H9 (cell line): ENCODE measurements at regions not wholly inside any gene's neighbourhood (a gene's known extent, or its start where the extent isn't known, plus 50 kb on each side); places are given as distances from the start of the nearest gene placed in this dataset.

ENCODE experiments used
- DNase-seq: peaks from one replicate; pipeline ENCODE4 v3.0.0-alpha.2; 2017
- H2AFZ ChIP-seq: one replicate; pipeline ENCODE4 v1.6.1; 2013; ENCODE audit warnings: mild to moderate bottlenecking, low read length, control low read depth, moderate library complexity
- H2AK5ac ChIP-seq: 2 replicates; pipeline ENCODE4 v1.6.1; 2013; ENCODE audit warnings: low read length, control low read depth, mixed read lengths; ENCODE audit not compliant: insufficient read length
- H2BK120ac ChIP-seq: one replicate; pipeline ENCODE4 v1.6.1; 2013; ENCODE audit warnings: low read depth, mild to moderate bottlenecking, low read length, control low read depth, inconsistent platforms; ENCODE audit not compliant: poor library complexity, severe bottlenecking
- H2BK12ac ChIP-seq: 2 replicates; pipeline ENCODE4 v1.6.1; 2013; ENCODE audit warnings: low read length, control low read depth, mixed read lengths, low read depth; ENCODE audit not compliant: insufficient read length
- H2BK15ac ChIP-seq: 2 replicates; pipeline ENCODE4 v1.6.1; 2013; ENCODE audit warnings: low read depth, low read length, control low read depth
- H2BK20ac ChIP-seq: one replicate; pipeline ENCODE4 v1.6.1; 2013; ENCODE audit warnings: low read depth, mild to moderate bottlenecking, low read length, control low read depth, inconsistent platforms; ENCODE audit not compliant: poor library complexity, severe bottlenecking
- H2BK5ac ChIP-seq: 2 replicates; pipeline ENCODE4 v1.6.1; 2013; ENCODE audit warnings: low read length, control low read depth, mixed read lengths; ENCODE audit not compliant: insufficient read length
- H3K14ac ChIP-seq: 2 replicates; pipeline ENCODE4 v1.6.1; 2013; ENCODE audit warnings: low read length, control low read depth; ENCODE audit not compliant: insufficient read depth
- H3K18ac ChIP-seq: 2 replicates; pipeline ENCODE4 v1.6.1; 2013; ENCODE audit warnings: low read depth, mild to moderate bottlenecking, mixed read lengths, low read length, control low read depth; ENCODE audit not compliant: insufficient read length
- H3K23ac ChIP-seq: 2 replicates; pipeline ENCODE4 v1.6.1; 2013; ENCODE audit warnings: low read length, control low read depth, mixed read lengths, low read depth; ENCODE audit not compliant: insufficient read length
- H3K23me2 ChIP-seq: 2 replicates; pipeline ENCODE4 v1.6.1; 2013; ENCODE audit warnings: low read depth, mild to moderate bottlenecking, mixed read lengths, low read length, control low read depth; ENCODE audit not compliant: insufficient read length, poor library complexity, severe bottlenecking
- H3K27ac ChIP-seq: 2 replicates; pipeline ENCODE4 v1.5.1; 2013; ENCODE audit warnings: low read length, control low read depth, mixed read lengths, low read depth; ENCODE audit not compliant: insufficient read length
- H3K27me3 ChIP-seq: 2 replicates; pipeline ENCODE4 v1.6.1; 2013; ENCODE audit warnings: low read length, control low read depth, inconsistent platforms; ENCODE audit not compliant: insufficient read depth
- H3K4ac ChIP-seq: 2 replicates; pipeline ENCODE4 v1.6.1; 2013; ENCODE audit warnings: low read depth, mild to moderate bottlenecking, control low read depth, inconsistent platforms, low read length, moderate library complexity
- H3K4me1 ChIP-seq: 2 replicates; pipeline ENCODE4 v1.6.1; 2013; ENCODE audit warnings: low read length, control low read depth, inconsistent platforms; ENCODE audit not compliant: insufficient read depth
- H3K4me2 ChIP-seq: 2 replicates; pipeline ENCODE4 v1.6.1; 2013; ENCODE audit warnings: low read length, control low read depth, mixed read lengths; ENCODE audit not compliant: insufficient read length, insufficient read depth
- H3K56ac ChIP-seq: 2 replicates; pipeline ENCODE4 v1.6.1; 2013; ENCODE audit warnings: low read depth, mild to moderate bottlenecking, mixed read lengths, low read length, control low read depth; ENCODE audit not compliant: insufficient read length
- H3K79me1 ChIP-seq: 2 replicates; pipeline ENCODE4 v1.6.1; 2013; ENCODE audit warnings: low read depth, mild to moderate bottlenecking, moderate library complexity, low read length, control low read depth, inconsistent platforms; ENCODE audit not compliant: insufficient read depth, poor library complexity, severe bottlenecking
- H3K79me2 ChIP-seq: 2 replicates; pipeline ENCODE4 v1.6.1; 2013; ENCODE audit warnings: low read length, control low read depth, inconsistent platforms; ENCODE audit not compliant: insufficient read depth
- H3K9ac ChIP-seq: 2 replicates; pipeline ENCODE4 v1.6.1; 2013; ENCODE audit warnings: low read length, control low read depth, mixed read lengths; ENCODE audit not compliant: insufficient read length; ENCODE audit errors: extremely low read depth
- H3K9me3 ChIP-seq: one replicate; pipeline ENCODE4 v1.6.1; 2013; ENCODE audit warnings: low read depth, low read length, inconsistent platforms; ENCODE audit not compliant: control insufficient read depth
- H3T11ph ChIP-seq: one replicate; pipeline ENCODE4 v1.6.1; 2013; ENCODE audit warnings: mild to moderate bottlenecking, low read length, control low read depth, inconsistent platforms
- H4K20me1 ChIP-seq: one replicate; pipeline ENCODE4 v1.6.1; 2013; ENCODE audit not compliant: control insufficient read depth, insufficient read length, insufficient read depth
- H4K5ac ChIP-seq: 2 replicates; pipeline ENCODE4 v1.6.1; 2013; ENCODE audit warnings: low read depth, mild to moderate bottlenecking, mixed read lengths, low read length, control low read depth; ENCODE audit not compliant: insufficient read length
- H4K8ac ChIP-seq: replicated peaks from 2 replicates; pipeline ENCODE4 v1.6.1; 2013; ENCODE audit warnings: low read length, control low read depth, mixed read lengths, low read depth; ENCODE audit not compliant: insufficient read length
- H4K91ac ChIP-seq: 2 replicates; pipeline ENCODE4 v1.6.1; 2013; ENCODE audit warnings: low read depth, mild to moderate bottlenecking, moderate library complexity, mixed read lengths, low read length, control low read depth; ENCODE audit not compliant: insufficient read length
- H3K27ac Mint-ChIP-seq, 3 experiments: 2 replicates in 2 of 3; 3 replicates in 1 of 3; pipeline ENCODE4 v1.8.0; 2020 to 2021; ENCODE audit warnings: mixed read lengths in 3 of 3, mild to moderate bottlenecking in 1 of 3, moderate library complexity in 1 of 3
- H3K27me3 Mint-ChIP-seq: 2 replicates; pipeline ENCODE4 v1.8.0; 2021; ENCODE audit warnings: low read depth, mild to moderate bottlenecking, moderate library complexity, mixed read lengths
- H3K36me3 Mint-ChIP-seq, 3 experiments: 2 replicates in 2 of 3; 3 replicates in 1 of 3; pipeline ENCODE4 v1.8.0; 2020 to 2021; ENCODE audit warnings: low read depth in 3 of 3, mixed read lengths in 3 of 3; ENCODE audit not compliant: insufficient read depth in 1 of 3
- H3K4me1 Mint-ChIP-seq, 2 experiments: 2 replicates each; pipeline ENCODE4 v1.8.0; 2020; ENCODE audit warnings: mixed read lengths in 2 of 2
- H3K4me3 Mint-ChIP-seq, 2 experiments: 2 replicates in 1 of 2; 3 replicates in 1 of 2; pipeline ENCODE4 v1.8.0; 2020 to 2021; ENCODE audit warnings: mild to moderate bottlenecking in 2 of 2, mixed read lengths in 2 of 2, moderate library complexity in 1 of 2
- H3K9me3 Mint-ChIP-seq, 2 experiments: 2 replicates in 1 of 2; 3 replicates in 1 of 2; pipeline ENCODE4 v1.8.0; 2020; ENCODE audit warnings: mild to moderate bottlenecking in 2 of 2, mixed read lengths in 2 of 2, moderate library complexity in 1 of 2
- CTCF ChIP-seq: fragments of 200-600 bp; sonication (generic); conservative IDR thresholded peaks from 3 replicates; pipeline ENCODE4 v1.8.0; 2021; ENCODE audit warnings: antibody characterized with exemption, mild to moderate bottlenecking
- WGBS: extraction: QIAGEN DNeasy Blood & Tissue Kit; methylation state at CpG from one replicate; pipeline ENCODE4 v1.1.7; 2013; ENCODE audit warnings: missing lambda C conversion rate, low lambda C conversion rate, mixed read lengths; ENCODE audit not compliant: insufficient read length; ENCODE audit errors: extremely low coverage; 5-methylcytosine and 5-hydroxymethylcytosine counted together

- H3K4me1 Mint-ChIP-seq = peaks cover 0 to 2% of the 10 kb centered on the region in 2 experiments; a peak in 1 of 4 replicates
- Histone ChIP-seq H3K56ac (no peak overlapping the region), H3K14ac (no peak overlapping the region; the same call in 1 of the 2 replicates), H2BK12ac (no peak overlapping the region), H3K9ac (no peak overlapping the region), H2BK20ac (no peak overlapping the region), H4K20me1 (no peaks in the 10 kb centered on the region), H3K27ac (no peak overlapping the region), H3K4ac (no peak overlapping the region), H4K91ac (no peak overlapping the region), H2AK5ac (no peak overlapping the region), H3K27me3 (no peaks in the 10 kb centered on the region), H3K23ac (no peak overlapping the region), H3K79me2 (no peaks in the 10 kb centered on the region), H4K5ac (no peak overlapping the region), H3K79me1 (no peaks in the 10 kb centered on the region), H4K8ac (no peak overlapping the region), H3K4me1 (no peaks in the 10 kb centered on the region), H3K4me2 (no peak overlapping the region), H3T11ph (no peak overlapping the region), H2BK5ac (no peak overlapping the region), H2AFZ (no peak overlapping the region), H3K9me3 (no peaks in the 10 kb centered on the region), H3K18ac (no peak overlapping the region), H2BK15ac (no peak overlapping the region), H2BK120ac (no peak overlapping the region), H3K23me2 (no peaks in the 10 kb centered on the region)
- H3K36me3 Mint-ChIP-seq = peaks cover 0 to 2% (median 0%) of the 10 kb centered on the region in 3 experiments; a peak in 1 of 7 replicates
- TF ChIP-seq CTCF = no peak
- H3K4me3 Mint-ChIP-seq = no peak overlapping the region
- no peak overlapping the region for H3K27ac Mint-ChIP-seq
- no peak for DNase-seq
- no CpG with 5 or more reads among the region's 7 CpGs for WGBS
- no peaks in the 10 kb centered on the region for H3K9me3 Mint-ChIP-seq
- peaks cover 2% of the 10 kb centered on the region for H3K27me3 Mint-ChIP-seq
These were observed 76.5 kb downstream of the SLC2A10 start for GRCh38 chr20:46785958-46786357.
